ENCODE measurements at regions not wholly inside any gene's neighbourhood (a gene's known extent, or its start where the extent isn't known, plus 50 kb on each side); places are given as distances from the start of the nearest gene placed in this dataset.

- no peak for ATAC-seq
Observed at GRCh38 chr15:81060470-81060869, 59.7 kb downstream of the TLNRD1 start.

More at GRCh38 chr15:81060470-81060869, 59.7 kb downstream of the TLNRD1 start:
- H3K27me3 Mint-ChIP-seq (ENCODE audit: insufficient read depth, low read depth, poor library complexity) = no peaks in the 10 kb centered on the region
- H3K27ac Mint-ChIP-seq = no peak overlapping the region
- no peaks in the 10 kb centered on the region for H3K4me1 ChIP-seq (ENCODE audit: insufficient read depth)
- no peaks in the 10 kb centered on the region for H3K9me2 ChIP-seq (ENCODE audit: insufficient read depth)
- no peak for DNase-seq (ENCODE audit: low spot score)
- H3K79me2 ChIP-seq (replicated peaks; ENCODE audit: insufficient read depth) = no peaks in the 10 kb centered on the region
- no peaks in the 10 kb centered on the region for H3K4me1 Mint-ChIP-seq
- no peaks in the 10 kb centered on the region for H3F3A ChIP-seq (replicated peaks; ENCODE audit: low read depth)
- no peak overlapping the region for H3K27ac ChIP-seq (ENCODE audit: low read depth)
- no peak overlapping the region for H3K4me2 ChIP-seq
- H4K20me1 ChIP-seq (replicated peaks; ENCODE audit: insufficient read depth) = no peaks in the 10 kb centered on the region
- no peaks in the 10 kb centered on the region for H3K36me3 ChIP-seq (ENCODE audit: insufficient read depth)
- no peak overlapping the region for H2AFZ ChIP-seq
- no peak overlapping the region for H3K4me3 Mint-ChIP-seq
- TF ChIP-seq CREB1 (CRISPR knock-in tag; IDR thresholded peaks at IDR 0.05; ENCODE audit: low read depth) = no peak
- TF ChIP-seq, protein P1, sequence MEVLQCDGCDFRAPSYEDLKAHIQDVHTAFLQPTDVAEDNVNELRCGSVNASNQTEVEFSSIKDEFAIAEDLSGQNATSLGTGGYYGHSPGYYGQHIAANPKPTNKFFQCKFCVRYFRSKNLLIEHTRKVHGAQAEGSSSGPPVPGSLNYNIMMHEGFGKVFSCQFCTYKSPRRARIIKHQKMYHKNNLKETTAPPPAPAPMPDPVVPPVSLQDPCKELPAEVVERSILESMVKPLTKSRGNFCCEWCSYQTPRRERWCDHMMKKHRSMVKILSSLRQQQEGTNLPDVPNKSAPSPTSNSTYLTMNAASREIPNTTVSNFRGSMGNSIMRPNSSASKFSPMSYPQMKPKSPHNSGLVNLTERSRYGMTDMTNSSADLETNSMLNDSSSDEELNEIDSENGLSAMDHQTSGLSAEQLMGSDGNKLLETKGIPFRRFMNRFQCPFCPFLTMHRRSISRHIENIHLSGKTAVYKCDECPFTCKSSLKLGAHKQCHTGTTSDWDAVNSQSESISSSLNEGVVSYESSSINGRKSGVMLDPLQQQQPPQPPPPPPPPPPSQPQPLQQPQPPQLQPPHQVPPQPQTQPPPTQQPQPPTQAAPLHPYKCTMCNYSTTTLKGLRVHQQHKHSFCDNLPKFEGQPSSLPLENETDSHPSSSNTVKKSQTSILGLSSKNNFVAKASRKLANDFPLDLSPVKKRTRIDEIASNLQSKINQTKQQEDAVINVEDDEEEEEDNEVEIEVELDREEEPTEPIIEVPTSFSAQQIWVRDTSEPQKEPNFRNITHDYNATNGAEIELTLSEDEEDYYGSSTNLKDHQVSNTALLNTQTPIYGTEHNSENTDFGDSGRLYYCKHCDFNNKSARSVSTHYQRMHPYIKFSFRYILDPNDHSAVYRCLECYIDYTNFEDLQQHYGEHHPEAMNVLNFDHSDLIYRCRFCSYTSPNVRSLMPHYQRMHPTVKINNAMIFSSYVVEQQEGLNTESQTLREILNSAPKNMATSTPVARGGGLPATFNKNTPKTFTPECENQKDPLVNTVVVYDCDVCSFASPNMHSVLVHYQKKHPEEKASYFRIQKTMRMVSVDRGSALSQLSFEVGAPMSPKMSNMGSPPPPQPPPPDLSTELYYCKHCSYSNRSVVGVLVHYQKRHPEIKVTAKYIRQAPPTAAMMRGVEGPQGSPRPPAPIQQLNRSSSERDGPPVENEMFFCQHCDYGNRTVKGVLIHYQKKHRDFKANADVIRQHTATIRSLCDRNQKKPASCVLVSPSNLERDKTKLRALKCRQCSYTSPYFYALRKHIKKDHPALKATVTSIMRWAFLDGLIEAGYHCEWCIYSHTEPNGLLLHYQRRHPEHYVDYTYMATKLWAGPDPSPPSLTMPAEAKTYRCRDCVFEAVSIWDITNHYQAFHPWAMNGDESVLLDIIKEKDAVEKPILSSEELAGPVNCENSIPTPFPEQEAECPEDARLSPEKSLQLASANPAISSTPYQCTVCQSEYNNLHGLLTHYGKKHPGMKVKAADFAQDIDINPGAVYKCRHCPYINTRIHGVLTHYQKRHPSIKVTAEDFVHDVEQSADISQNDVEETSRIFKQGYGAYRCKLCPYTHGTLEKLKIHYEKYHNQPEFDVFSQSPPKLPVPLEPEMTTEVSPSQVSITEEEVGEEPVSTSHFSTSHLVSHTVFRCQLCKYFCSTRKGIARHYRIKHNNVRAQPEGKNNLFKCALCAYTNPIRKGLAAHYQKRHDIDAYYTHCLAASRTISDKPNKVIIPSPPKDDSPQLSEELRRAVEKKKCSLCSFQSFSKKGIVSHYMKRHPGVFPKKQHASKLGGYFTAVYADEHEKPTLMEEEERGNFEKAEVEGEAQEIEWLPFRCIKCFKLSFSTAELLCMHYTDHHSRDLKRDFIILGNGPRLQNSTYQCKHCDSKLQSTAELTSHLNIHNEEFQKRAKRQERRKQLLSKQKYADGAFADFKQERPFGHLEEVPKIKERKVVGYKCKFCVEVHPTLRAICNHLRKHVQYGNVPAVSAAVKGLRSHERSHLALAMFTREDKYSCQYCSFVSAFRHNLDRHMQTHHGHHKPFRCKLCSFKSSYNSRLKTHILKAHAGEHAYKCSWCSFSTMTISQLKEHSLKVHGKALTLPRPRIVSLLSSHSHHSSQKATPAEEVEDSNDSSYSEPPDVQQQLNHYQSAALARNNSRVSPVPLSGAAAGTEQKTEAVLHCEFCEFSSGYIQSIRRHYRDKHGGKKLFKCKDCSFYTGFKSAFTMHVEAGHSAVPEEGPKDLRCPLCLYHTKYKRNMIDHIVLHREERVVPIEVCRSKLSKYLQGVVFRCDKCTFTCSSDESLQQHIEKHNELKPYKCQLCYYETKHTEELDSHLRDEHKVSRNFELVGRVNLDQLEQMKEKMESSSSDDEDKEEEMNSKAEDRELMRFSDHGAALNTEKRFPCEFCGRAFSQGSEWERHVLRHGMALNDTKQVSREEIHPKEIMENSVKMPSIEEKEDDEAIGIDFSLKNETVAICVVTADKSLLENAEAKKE (CRISPR knock-in tag; IDR thresholded peaks at IDR 0.05) = no peak
- TF ChIP-seq POLR2AphosphoS5 (IDR thresholded peaks at IDR 0.05; ENCODE audit: low read depth) = no peak
- TF ChIP-seq, protein P2, sequence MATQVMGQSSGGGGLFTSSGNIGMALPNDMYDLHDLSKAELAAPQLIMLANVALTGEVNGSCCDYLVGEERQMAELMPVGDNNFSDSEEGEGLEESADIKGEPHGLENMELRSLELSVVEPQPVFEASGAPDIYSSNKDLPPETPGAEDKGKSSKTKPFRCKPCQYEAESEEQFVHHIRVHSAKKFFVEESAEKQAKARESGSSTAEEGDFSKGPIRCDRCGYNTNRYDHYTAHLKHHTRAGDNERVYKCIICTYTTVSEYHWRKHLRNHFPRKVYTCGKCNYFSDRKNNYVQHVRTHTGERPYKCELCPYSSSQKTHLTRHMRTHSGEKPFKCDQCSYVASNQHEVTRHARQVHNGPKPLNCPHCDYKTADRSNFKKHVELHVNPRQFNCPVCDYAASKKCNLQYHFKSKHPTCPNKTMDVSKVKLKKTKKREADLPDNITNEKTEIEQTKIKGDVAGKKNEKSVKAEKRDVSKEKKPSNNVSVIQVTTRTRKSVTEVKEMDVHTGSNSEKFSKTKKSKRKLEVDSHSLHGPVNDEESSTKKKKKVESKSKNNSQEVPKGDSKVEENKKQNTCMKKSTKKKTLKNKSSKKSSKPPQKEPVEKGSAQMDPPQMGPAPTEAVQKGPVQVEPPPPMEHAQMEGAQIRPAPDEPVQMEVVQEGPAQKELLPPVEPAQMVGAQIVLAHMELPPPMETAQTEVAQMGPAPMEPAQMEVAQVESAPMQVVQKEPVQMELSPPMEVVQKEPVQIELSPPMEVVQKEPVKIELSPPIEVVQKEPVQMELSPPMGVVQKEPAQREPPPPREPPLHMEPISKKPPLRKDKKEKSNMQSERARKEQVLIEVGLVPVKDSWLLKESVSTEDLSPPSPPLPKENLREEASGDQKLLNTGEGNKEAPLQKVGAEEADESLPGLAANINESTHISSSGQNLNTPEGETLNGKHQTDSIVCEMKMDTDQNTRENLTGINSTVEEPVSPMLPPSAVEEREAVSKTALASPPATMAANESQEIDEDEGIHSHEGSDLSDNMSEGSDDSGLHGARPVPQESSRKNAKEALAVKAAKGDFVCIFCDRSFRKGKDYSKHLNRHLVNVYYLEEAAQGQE (IDR thresholded peaks at IDR 0.05; ENCODE audit: unreplicated experiment) = no peak
- no peak for TF ChIP-seq ZNF114 (CRISPR knock-in tag; IDR thresholded peaks at IDR 0.05)
- TF ChIP-seq ZNF331 (CRISPR knock-in tag; IDR thresholded peaks at IDR 0.05; ENCODE audit: low read depth) = no peak
- TF ChIP-seq, protein P3, sequence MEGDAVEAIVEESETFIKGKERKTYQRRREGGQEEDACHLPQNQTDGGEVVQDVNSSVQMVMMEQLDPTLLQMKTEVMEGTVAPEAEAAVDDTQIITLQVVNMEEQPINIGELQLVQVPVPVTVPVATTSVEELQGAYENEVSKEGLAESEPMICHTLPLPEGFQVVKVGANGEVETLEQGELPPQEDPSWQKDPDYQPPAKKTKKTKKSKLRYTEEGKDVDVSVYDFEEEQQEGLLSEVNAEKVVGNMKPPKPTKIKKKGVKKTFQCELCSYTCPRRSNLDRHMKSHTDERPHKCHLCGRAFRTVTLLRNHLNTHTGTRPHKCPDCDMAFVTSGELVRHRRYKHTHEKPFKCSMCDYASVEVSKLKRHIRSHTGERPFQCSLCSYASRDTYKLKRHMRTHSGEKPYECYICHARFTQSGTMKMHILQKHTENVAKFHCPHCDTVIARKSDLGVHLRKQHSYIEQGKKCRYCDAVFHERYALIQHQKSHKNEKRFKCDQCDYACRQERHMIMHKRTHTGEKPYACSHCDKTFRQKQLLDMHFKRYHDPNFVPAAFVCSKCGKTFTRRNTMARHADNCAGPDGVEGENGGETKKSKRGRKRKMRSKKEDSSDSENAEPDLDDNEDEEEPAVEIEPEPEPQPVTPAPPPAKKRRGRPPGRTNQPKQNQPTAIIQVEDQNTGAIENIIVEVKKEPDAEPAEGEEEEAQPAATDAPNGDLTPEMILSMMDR (conservative IDR thresholded peaks at IDR 0.05; ENCODE audit: low read depth in 2 of 2) = no peak
- TF ChIP-seq STAT1 (IDR thresholded peaks at IDR 0.05; ENCODE audit: unreplicated experiment) = no peak
- H3K27me3 ChIP-seq (ENCODE audit: insufficient read depth) = no peaks in the 10 kb centered on the region
- H3K4me3 ChIP-seq = no peak overlapping the region
- H3K36me3 Mint-ChIP-seq (ENCODE audit: low read depth) = no peaks in the 10 kb centered on the region
- H3K9me3 Mint-ChIP-seq = no peaks in the 10 kb centered on the region; the same call in 2 of the 3 replicates
